ENCODE measurements at regions not wholly inside any gene's neighbourhood (a gene's known extent, or its start where the extent isn't known, plus 50 kb on each side); places are given as distances from the start of the nearest gene placed in this dataset.

- DNase-seq = no peak
These were observed 114.4 kb upstream of the POU1F1 start for GRCh38 chr3:87390821-87391220.

GRCh38 chr3:87390353-87390752 is 114.0 kb upstream of the POU1F1 start:
- no peak for DNase-seq

- no peak for DNase-seq
These were observed 98.9 kb upstream of the POU1F1 start for GRCh38 chr3:87375231-87375682.

DNA sequence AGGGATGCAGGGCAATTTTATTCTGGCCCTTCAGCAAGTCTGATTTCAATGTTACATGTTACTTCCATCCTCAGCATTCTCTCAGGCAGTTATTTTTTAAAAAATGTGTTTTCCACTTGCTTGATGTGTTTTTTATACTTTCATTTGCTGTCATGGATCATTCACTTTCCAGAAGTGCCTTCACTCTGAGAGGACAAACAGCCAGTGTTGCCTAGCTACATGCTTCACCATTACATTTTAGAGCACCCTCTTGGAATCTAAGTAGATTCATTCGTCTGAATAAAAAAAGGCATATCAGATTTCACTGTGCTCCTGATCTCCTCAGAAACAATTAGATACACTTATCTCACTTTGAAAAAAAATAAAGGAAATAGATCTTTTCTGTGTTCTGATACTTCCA is 93.6 kb upstream of the POU1F1 start:
- DNase-seq = peak; percentile 13

- no peak for DNase-seq
These were observed 91.4 kb upstream of the POU1F1 start for GRCh38 chr3:87367736-87368135.

GRCh38 chr3:87363721-87364120 is 87.3 kb upstream of the POU1F1 start:
- no peak for DNase-seq

GRCh38 chr3:87361956-87362355 is 85.6 kb upstream of the POU1F1 start:
- no peak for DNase-seq

DNA sequence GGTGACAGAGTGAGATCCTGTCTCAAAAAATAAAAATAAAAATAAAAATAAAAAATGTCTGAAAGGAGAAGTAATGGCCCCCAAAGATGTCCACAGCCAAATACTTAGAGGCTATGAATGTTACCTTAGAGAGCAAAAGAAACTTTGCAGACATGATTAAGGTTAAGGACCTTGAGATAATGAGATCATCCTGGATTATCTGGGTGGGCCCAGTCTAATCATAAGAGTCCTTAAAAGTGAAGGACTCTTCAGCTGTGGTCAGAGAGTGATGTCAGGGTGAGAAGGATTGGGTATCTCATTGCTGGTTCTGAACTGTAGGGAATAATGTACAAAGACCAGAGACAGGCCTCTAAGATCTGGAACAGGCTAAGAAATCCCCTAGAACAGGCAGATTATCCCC is 84.9 kb upstream of the POU1F1 start:
- no peak for DNase-seq

- DNase-seq = no peak
These were observed 83.4 kb upstream of the POU1F1 start for GRCh38 chr3:87359826-87360225.

GRCh38 chr3:87359025-87359424 is 82.6 kb upstream of the POU1F1 start:
- DNase-seq = no peak

DNA sequence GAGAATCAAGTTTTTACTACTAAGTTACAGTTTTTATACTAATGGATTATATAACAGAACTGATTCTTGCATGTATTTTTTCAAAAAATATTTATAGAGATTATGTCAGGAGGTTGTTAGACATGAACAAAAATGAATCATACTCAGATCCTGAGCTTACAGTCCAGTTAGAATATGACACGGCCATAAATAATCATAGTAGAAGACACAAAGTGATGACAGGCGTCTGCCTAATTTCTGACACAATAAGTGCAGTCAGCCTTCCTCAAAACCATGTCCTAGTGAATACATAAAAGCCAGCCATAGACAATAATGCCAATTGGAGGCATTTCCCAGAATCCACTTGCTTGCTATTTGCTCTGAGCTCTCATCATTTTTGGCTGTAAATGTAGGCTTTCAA is 81.7 kb upstream of the POU1F1 start:
- DNase-seq = no peak

DNA sequence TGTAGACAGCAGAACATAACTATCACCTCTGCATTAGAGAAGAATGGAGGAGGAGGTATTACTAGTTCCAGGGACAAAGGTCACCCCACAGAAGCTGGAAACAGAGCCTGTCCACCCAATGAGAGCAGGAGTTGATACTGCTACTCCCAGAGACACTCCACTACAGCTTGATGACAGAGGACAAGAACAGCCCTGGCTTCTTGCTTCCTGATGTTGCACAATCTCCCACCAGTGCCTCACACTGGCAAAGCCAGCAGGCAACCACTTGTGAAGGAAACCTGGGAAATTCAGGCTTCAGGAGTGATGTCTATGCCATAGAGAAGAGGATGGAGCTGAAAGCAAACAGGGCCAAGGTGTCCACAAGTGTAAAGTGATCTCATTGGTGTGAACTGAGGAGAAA is 78.0 kb upstream of the POU1F1 start:
- no peak for DNase-seq

DNA sequence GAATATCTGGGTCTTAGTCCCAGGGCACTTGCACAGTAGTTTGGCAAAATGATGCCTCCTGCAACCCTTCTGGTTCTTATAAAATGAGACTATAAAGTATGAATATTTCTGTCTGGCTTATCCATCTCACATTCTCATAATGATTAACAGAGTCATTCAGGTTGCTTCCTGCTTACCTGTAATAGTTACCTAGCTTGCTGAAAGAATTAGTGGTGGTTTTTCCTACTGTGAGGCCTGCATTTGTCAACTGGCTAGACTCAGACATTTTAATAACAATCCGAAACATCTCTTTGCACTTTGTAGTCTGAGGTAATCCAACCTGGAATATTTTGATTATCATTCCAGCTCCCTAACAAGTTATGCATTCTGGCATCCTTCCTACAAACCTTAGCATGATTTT is 75.6 kb upstream of the POU1F1 start:
- DNase-seq = no peak

- DNase-seq = peak; percentile 68
These were observed 74.2 kb upstream of the POU1F1 start for GRCh38 chr3:87350367-87351199.

DNA sequence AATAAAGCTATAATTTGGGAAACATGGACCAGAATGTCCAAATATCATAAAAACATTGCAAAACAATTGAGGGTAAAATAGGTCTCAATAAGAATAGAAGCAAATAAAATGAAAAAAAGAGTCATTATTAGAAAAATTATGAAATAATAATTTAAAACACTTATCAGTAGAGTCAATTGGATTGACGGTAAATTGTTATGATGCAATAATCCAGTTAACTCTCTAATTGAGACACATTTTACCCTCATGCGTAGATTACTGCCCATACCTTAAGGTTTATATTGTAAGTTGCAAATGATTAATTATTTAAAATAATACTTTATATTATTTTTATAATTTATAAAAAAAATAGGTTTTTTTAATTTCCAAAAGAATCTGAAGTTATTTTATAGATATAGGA is 73.4 kb upstream of the POU1F1 start:
- DNase-seq = no peak

GRCh38 chr3:87336761-87337160 is 60.4 kb upstream of the POU1F1 start:
- no peak for DNase-seq

- DNase-seq = no peak
These were observed 59.5 kb upstream of the POU1F1 start for GRCh38 chr3:87335931-87336330.

DNA sequence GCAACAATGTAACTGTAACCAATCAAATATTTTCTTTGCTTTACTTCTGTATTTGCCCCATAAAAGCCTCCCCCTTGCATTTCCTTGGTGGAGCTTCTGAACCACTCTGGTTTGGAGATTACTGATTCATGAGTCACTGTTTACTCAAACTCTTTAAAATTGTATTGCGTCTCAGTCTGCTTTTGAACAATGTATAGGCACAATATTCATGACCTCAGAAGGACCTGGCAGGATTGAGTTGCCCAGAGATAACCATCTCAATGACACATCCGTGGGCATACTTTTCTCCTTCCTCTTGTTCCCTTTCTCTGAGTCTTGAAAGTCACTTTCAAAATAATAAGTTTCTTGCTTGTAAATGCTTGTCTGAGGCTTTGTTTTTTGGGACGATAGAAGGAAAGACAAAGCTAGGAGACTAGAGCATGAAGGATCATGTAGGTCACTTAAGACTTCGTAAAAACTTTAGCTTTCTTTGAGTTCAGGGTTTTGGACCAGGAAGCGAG is 57.1 kb upstream of the POU1F1 start:
- no peak for DNase-seq

GRCh38 chr3:87332789-87333188 is 56.4 kb upstream of the POU1F1 start:
- no peak for DNase-seq

DNA sequence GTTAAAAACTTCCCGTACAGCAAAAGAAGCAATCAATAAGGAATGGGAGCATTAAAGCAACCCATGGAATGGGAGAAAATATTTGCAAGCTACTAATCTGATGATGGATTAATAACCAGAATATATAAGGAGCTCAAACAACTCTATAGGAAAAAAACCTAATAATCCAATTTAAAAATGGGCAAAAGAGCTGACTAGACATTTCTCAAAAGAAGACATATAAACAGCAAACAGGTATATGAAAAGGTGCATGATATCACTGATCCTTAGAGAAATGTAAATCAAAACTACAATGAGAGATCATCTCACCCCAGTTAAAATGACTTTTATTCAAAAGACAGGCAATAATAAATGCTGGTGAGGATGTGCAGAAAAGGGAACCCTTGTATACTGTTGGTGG is 52.7 kb upstream of the POU1F1 start:
- DNase-seq = no peak
